HL-60/S4 treated with phorbol 12-myristate 13-acetate at 8.2 ng/mL for 4 days and 3 days (cell line): ENCODE measurements at regions not wholly inside any gene's neighbourhood (a gene's known extent, or its start where the extent isn't known, plus 50 kb on each side); places are given as distances from the start of the nearest gene placed in this dataset.

ENCODE experiments used
- in situ Hi-C: fragments of 300-500 bp; cut with MboI; formaldehyde crosslinking; loops from 2 replicates; pipeline ENCODE4 v1.15.0; 2022; ENCODE audit warnings: low sequenced_read_pairs

DNA sequence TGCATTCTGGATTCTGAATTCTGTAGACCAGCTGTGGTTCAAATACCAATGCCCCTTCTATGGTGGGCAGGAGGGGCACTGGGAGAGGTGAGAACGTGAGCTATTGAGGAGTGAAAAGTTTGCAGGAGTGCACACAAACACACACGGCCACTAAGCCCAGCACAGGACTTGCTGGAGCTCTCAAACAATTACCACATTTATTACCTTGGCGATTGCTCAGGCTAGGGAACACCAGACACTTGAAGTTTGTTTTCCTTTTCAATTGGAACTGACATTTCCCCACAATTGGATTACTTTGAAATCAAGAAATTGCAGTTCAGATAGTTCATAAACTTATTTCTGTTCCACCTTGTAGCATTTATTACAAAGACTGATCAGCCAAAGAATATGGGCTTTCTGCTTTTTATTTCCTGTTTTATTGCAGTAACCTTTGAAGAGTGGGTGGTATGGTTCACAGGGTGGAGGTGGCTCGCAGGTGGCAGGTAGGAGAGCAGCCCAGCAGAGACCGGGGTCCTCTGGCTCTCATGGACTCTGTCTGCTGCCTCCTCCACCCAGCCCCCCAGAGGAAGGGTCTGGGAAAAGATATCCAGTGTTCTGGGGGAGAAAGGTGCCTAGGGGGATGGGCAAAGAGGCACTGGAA, 429.8 kb upstream of the CCDC196 start:
- in situ Hi-C loops: no loop called here

DNA sequence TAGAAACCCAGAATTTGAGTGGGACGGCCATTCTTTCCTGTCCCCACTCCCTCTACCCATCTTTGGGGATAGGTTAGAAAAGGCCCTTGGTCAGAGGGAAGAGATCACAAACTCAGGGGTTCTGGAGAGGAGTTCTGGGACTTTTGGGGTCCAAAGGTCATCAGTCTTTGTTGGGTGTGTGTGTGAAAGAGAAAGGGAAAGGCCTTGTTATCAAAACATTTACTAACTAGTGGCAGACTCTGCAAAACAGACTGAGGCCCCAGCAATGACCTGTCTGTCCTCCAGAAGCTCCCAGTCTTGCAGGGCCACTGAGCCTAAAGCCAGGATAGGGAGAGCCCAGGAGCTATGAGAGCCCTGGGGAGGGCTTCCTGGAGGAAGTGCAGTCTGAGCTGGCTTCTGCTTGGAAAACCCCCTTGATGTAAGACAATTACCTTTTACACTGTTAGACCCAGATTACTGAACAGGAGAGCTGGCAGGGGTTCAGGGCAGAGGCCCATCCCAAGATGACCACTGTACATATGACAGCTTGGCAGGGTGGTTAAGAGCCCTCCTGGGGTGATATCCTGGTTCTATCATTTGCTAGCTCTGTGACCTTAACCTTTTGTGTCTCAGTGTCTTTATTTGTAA, 429.1 kb upstream of the CCDC196 start:
- in situ Hi-C loops: no loop called here

DNA sequence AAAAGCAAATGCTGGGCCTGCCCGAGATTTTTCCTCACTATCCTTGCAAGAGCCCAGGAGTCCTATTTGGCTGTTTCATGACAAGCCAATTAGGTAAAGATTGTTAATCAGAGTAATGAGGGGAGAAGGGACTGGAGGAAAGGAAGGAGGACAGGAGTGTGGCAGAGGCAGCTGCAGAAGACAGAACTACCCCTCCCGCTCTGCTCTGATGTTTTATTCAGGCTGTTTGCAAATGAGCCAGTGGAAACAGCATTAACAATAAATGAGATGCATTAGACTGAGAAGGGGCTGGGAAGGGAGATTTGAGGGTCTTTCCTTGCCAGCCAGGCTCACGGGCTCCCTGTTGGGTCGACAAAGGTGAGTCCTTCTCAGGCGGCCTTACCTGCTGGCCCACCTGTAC, 421.0 kb upstream of the CCDC196 start:
- in situ Hi-C loops: no loop called here

DNA sequence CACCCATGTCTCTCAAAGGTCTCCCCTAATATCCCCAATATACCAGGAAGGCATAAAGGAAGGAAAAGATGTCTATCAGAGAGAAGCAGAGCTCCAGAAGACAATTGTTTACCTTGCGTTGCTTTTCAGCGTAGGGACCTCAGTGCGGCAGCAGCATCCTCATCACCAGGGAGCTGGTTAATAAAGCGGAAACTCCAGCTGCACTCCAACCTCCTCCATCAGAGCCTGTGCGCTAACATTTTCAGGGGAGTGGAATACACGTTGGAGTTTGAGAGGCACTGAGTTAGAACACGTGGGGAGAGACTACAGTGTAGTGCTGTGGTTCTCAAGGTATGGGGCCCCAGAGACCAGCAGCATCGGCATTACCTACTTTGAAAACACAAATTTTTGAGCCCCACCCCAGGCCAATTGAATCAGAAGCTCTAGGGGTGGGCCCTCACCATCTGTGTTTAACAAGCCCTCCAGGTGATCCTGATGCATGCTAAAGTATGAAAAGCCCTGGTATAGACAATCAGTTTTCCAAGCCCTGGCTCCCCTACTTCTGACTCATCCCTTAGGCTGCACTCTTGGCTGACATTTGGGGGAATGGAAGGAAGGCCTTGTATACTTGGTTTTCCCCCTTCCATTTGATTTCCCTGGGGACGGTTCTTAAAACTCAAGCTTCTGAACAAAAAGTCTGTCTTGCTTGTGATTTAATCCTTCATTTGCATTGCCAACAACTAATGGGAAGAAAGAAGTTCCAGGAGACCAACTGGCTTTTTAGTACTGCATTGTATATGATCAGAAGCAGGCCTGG, 419.0 kb upstream of the CCDC196 start:
- in situ Hi-C loops: no loop called here

DNA sequence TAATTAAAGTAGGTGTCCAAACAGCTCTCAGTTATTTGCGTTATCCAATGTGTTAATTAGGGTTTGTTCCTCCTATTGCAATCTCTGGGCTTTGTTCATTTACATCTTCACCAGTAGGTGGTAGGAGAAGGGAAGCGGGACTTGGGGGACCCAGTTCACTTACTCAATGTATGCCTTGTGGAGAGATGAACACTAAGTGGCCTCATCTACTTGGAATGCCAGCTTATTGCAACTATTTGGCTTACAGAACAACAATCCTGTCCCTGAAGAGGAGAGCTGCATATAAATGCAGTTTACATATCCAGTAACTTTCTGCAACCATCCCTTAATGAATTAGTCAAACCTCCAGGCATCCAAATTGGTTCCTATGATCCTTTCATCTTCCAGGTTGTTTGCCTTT, 417.1 kb upstream of the CCDC196 start:
- in situ Hi-C loops: no loop called here

DNA sequence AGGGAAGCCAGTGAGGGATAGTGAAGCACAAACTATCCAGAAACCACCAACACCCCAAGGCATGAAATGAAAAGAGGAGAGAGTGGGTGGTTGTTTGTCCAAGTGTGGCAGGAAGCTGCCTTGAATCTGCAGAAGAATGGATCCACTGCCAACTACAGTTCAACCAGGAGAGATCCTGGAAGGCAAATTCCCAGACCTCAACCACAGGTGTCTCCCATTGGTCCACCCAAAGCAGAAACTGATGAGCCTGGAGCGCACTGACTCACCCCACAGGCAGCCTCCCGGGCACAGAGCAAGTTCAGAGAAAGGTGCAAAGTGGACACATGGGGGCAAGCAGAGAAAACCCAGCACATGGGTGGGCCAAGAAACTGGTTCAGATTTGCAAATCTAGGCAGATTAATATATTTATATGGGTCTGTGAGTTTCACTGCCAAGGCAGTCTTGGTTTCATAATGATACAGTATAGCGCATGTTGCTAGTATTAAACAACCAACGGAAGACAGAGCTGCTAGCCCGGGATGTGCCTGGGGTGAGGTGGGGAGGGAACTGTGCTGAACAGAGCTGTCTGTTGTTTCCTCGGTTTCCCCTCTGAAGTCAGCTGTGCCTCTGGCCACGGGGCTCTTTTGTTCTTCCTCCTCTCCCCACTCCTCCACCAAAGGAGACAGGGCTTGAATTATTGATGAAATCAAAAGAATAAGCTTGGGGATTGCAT, 416.2 kb upstream of the CCDC196 start:
- in situ Hi-C loops: no loop called here

DNA sequence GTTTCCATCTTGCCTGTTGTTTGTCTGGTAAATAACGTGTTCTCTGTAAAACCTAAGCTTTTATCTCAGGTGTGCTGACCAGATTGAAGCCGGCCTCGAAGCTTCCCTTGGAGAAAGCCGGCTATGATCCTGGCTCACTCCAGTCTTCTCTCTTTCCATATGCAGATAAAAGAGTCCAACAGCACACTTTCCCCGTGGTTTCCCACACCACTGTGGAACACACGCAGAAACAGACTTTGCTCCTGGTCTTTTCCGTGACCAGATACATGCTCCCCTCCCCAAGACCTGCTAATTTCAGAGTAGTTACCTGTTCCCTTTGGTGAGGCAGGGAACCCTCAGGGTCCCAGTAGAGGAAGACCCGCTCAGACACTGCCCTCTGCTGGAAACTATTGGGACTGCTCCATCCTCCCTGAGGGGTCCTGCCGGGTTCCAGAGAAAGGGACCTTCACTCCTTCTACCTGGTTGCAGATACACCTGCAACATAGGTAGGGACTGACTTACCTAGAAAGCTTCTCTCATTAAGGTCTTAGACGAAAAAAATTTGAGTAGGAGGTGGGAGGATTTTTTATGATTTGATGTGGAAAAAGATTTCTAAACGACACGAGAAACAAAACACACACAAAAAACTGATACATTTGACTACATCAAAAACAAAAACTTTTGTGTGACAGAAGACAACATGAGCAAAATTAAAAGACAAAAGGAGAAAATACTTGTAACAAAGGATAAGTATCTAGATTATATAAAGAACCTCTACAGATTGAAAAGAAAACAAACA, 415.4 kb upstream of the CCDC196 start:
- in situ Hi-C loops: no loop called here

DNA sequence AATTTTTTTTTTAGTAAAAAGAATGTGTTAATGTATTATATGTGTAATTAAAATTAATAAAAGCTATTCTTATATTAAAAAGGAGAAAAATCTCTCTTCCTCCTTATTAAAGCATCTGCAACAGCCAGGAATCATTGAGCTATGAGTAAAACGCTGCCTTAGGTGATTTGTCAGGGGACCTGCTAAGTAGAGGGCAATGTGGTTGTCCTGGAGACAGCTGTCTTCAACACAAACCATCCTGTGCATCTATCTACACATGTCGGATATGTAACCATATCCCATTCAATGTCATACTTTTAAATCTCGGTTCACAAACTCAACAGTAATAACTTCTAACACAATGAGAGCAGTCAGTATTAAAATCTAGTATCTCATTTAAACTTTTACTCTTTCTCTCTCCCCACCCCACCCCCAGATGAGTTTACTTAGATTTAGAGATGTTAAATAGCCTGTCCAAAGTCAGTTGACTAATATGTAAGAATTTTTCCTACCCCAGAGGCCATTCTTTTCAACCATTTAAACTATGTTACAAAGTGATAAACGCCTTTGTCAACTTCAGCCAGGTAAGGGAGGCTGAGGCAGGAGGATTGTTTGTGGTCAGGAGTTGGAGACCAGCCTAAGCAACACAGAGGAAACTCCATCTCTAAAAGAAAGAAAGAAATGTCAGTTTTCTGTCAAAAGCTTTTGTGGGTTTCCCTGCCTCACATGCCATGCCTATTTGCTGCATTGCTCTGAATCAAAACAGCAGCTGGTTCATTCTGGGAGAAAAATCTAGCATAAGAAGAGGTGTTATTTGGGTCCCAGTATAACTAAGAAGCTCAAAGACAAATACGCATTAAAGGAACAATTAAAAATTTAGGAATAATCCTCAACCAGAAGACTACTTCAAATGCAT, 413.7 kb upstream of the CCDC196 start:
- in situ Hi-C loops: no loop called here

DNA sequence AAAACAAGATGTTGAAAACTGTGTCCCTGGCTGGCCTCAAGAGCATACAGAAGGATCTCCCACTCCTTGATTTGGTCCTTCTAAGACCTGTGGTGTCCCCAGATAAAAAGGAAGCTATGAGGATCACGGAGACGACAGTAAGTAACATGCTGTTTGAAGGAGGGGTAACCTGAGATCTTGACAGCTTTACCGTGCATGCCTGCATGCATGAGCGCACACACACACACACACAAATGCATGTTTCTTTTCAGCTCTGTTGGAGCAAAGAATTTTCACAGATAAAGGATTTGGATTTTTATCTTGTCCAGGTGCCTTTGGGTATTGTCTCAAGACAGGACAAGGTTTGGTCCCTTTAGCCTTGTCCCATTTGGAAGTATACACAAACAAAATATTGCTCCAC, 411.6 kb upstream of the CCDC196 start:
- in situ Hi-C loops: no loop called here

DNA sequence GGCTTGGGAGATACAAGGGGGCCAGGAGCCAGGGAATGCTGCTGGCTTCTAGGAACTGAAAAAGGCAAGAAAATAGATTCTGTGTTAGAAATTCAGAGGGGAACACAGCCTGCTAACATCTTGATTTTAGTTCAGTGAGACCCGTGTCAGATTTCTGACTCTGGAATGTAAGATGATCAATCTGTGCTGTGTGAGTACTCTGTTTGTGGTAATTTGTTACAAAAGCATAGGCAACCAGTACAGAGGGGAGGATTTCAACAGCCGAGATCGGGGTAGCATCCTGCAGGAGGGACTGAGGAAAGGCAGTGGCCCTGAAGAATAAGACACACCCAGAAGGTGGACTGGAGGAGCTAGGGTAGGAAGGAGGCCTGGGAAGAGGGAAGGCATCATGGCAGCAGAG, 410.0 kb upstream of the CCDC196 start:
- in situ Hi-C loops: no loop called here

DNA sequence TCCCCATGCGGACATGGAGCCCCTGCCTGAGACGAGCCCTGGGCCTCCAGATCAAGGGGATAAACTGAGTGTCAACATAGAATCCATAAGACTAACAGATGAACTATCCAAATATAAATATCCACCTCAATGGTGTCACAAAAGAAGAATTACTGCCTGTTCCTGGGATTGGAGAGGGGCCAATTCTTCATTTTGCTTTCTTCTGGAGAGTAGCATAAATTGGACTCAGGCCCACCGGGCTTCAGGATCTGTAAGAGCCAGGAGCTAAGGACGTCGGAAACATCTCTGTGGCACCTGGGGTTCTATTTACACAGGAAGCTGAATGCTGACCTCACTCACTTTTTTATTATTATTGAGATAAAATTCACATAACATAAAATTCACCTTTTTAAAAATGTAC, 408.2 kb upstream of the CCDC196 start:
- in situ Hi-C loops: no loop called here

DNA sequence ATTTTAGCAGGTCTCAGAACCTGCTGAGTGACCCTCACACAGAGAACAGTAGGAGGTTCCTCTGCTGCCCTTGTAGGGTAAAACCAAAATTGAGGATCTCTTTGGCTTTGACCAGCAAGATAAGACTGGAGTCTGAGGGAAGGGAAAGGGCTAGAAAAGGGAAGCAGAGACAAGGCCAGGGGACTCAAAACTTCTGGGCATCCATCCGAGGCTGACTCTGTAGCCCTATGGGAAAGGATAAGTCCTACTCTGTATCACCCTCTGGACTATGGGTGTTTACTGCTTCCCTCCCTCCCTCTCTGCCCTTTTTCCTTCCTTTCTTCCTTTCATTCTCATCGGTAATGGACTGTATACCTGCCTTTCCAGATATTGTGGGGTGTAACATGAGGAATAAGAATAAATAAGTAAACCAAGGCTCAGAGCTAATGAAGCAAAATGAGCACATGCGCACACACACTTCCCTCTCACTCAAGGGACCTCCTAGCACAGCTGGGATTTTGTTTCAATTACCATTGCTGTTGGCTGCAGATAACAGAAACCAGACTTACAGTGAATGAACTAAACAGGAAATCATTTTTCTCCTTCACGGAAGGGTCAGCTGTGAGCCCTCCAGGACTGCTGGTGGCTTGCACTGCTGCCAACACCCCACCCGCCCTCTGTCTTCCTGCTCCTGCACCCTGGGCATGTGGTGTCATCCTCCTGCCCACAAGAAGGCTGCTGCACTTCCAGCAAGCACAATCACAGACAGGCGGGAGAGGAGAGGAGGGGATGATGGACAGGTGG, 404.4 kb upstream of the CCDC196 start:
- in situ Hi-C loops: no loop called here

DNA sequence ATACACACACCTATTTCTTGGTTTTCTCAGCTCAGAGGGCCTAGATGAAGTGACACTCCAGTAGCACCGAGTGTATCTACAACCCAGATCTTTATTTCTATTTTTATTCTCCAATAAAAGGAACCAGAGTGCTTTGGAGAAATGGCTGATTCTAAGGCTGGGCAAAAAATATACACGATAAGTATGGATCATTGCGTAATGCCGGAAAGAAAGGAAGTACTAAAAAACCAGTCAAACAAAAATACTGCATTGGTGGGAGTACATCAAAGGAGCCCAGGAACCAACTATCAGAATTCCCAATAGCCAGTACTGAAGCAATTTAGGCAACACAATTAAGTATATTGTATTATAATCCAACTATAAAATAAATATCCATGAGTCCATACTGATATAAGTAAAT, 400.9 kb upstream of the CCDC196 start:
- in situ Hi-C loops: no loop called here

DNA sequence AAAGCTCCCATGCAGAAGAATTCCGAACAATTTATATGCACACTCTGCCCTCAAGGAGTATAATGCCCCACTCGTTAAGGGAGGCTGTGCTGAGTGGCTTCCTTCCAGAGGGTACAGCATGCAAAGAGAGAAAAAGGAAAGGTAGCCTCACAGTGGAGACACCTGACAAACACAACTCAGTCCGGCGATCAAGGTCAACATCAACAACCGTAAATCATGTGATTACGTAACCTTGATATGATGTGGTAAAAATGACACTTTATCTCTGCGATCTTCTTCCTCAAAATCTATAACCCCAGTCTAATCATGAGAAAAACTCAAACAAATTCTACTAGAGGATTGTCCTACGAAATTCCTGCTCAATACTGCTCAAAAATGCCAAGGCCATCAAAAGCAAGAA, 400.5 kb upstream of the CCDC196 start:
- in situ Hi-C loops: no loop called here

DNA sequence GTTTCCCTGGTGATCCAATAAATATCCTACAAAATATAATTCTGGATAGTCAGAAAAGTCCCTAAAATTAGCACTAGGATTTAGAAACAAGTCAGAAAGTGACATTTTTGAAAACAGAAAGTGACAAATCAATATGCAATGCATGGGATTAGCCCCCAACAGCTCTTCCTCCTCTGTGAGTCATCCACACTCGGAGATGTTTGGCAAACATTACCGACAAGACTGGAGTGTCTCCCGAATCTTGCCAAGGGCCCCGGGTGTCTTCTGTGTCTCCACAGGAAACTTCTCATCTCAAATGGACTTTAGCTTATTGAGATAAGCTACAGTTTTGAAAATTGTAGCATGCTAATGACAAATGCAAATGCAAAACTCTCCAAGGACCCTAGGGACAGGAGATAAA, 398.9 kb upstream of the CCDC196 start:
- in situ Hi-C loops: no loop called here

DNA sequence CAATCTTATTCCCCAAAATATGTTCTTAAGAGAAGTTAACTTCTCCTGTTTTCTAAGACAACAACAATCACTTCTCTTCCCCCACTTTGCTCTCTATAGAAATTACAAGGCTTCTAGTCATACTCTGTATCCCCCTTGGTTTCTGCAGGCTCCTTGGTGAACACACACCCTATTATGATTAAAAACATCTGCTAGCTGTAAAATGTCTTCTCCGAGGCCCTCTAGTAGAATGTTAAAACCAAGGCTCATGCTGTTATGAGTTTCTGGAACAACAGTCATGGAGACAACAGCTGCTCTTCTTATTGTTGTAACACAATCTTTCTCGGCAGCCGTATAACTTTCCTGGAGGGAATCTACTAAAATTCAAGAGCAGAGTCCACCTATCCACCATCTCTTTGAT, 397.5 kb upstream of the CCDC196 start:
- in situ Hi-C loops: no loop called here

DNA sequence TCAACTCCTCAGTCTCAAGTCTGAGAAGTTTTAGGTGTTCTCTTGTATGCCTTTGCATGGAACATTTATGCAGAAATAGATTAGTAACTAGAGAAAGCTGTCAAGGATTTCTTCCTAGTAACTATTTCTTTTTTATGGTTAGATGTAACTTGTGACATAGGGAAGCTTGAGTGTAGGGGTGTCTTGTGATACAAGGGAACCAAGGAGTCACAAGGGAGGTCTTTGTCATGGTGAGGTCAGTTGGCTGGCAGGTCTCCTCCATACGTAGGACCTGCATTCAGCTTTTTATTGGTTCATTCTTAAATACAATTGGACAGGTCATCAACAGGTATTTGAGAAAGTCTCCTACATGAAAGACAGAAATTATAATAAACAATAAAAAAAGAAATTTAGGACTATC, 394.0 kb upstream of the CCDC196 start:
- in situ Hi-C loops: no loop called here

DNA sequence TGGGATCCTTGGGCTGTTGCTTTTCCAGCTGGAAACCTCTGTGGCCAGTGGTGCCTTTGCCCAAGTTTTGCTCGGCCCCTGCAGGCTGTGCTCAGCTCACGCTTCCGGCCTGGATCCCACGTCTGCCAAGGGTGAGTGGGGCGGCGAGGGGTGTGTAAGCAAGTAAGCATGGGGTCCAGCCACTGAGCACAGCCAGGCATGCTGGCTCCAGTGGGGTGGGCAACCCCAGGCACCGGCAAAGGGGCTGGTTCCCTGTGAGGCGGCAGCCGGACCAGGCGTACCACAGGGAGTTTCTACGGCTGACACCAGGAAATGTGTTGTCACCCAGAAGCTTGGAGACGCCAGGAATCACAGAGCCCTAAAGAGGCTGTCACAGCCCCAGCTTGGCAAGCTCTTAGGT, 393.4 kb upstream of the CCDC196 start:
- in situ Hi-C loops: no loop called here
